GM23248 (cell line): ENCODE measurements at regions not wholly inside any gene's neighbourhood (a gene's known extent, or its start where the extent isn't known, plus 50 kb on each side); places are given as distances from the start of the nearest gene placed in this dataset.

Source experiments
- DNase-seq: peaks from one replicate; pipeline ENCODE4 v3.0.0-alpha.2; 2015
- H2AFZ ChIP-seq: fragments of 200-600 bp; sonication (generic); 2 replicates; pipeline ENCODE4 v1.6.1; 2016; ENCODE audit warnings: antibody characterized with exemption
- H3F3A ChIP-seq: fragments of 200-600 bp; sonication (generic); 2 replicates; pipeline ENCODE4 v1.6.1; 2016; ENCODE audit warnings: mild to moderate bottlenecking, antibody characterized with exemption, mixed run types; ENCODE audit not compliant: insufficient read depth
- H3K27ac ChIP-seq: fragments of 200-600 bp; sonication (generic); 2 replicates; pipeline ENCODE4 v1.5.1; 2016; ENCODE audit warnings: mild to moderate bottlenecking
- H3K27me3 ChIP-seq: fragments of 200-600 bp; sonication (generic); replicated peaks from 2 replicates; pipeline ENCODE4 v1.6.1; 2016; ENCODE audit warnings: mild to moderate bottlenecking; ENCODE audit not compliant: insufficient read depth
- H3K36me3 ChIP-seq: fragments of 200-600 bp; sonication (generic); 2 replicates; pipeline ENCODE4 v1.6.1; 2016; ENCODE audit warnings: low read depth, mild to moderate bottlenecking
- H3K4me1 ChIP-seq: fragments of 200-600 bp; sonication (generic); 2 replicates; pipeline ENCODE4 v1.6.1; 2016; ENCODE audit warnings: mild to moderate bottlenecking; ENCODE audit not compliant: insufficient read depth
- H3K4me2 ChIP-seq: fragments of 200-600 bp; sonication (generic); one replicate; pipeline ENCODE4 v1.6.1; 2016; ENCODE audit warnings: mild to moderate bottlenecking; ENCODE audit not compliant: unreplicated experiment
- H3K4me3 ChIP-seq: fragments of 200-600 bp; sonication (generic); 2 replicates; pipeline ENCODE4 v1.5.1; 2016; ENCODE audit warnings: mild to moderate bottlenecking
- H3K79me2 ChIP-seq: fragments of 200-600 bp; sonication (generic); 2 replicates; pipeline ENCODE4 v1.6.1; 2016; ENCODE audit warnings: mild to moderate bottlenecking; ENCODE audit not compliant: insufficient read depth
- H3K9ac ChIP-seq: fragments of 200-600 bp; sonication (generic); 2 replicates; pipeline ENCODE4 v1.6.1; 2016; ENCODE audit warnings: mild to moderate bottlenecking
- H3K9me2 ChIP-seq: fragments of 200-600 bp; sonication (generic); 2 replicates; pipeline ENCODE4 v1.6.1; 2016; ENCODE audit warnings: mixed run types, mild to moderate bottlenecking, moderate library complexity; ENCODE audit not compliant: insufficient read depth
- H3K9me3 ChIP-seq: fragments of 200-600 bp; sonication (generic); one replicate; pipeline ENCODE4 v1.6.1; 2017; ENCODE audit warnings: low read depth
- H4K20me1 ChIP-seq: fragments of 200-600 bp; sonication (generic); 2 replicates; pipeline ENCODE4 v1.6.0; 2016; ENCODE audit not compliant: insufficient read depth
- EZH2 ChIP-seq: fragments of 200-600 bp; sonication (generic); IDR thresholded peaks from 2 replicates; pipeline ENCODE4 v1.6.1; 2018; ENCODE audit warnings: antibody characterized with exemption, mild to moderate bottlenecking; ENCODE audit not compliant: insufficient read depth, poor library complexity, severe bottlenecking
- EZH2phosphoT487 ChIP-seq: fragments of 200-600 bp; sonication (generic); IDR thresholded peaks from 2 replicates; pipeline ENCODE4 v1.6.1; 2018; ENCODE audit warnings: antibody characterized with exemption, moderate library complexity, mild to moderate bottlenecking, low read depth; ENCODE audit not compliant: insufficient read depth
- WGBS, 2 experiments: methylation state at CpG; one replicate each; pipeline ENCODE4 v1.1.6; 2015 to 2017; ENCODE audit warnings: low lambda C conversion rate in 2 of 2, low coverage in 1 of 2; ENCODE audit errors: missing lambda C conversion rate in 2 of 2; 5-methylcytosine and 5-hydroxymethylcytosine counted together
- in situ Hi-C: fragments of 300-500 bp; cut with MboI; formaldehyde crosslinking; loops from 2 replicates; pipeline ENCODE4 v1.15.0; 2020

- Histone ChIP-seq H3K4me2 (no peak overlapping the region), H3F3A (peaks cover 12% of the 10 kb centered on the region; the same call in 1 of the 2 replicates), H3K27me3 (no peaks in the 10 kb centered on the region), H3K36me3 (no peaks in the 10 kb centered on the region), H3K27ac (no peak overlapping the region), H3K4me1 (peaks cover 20% of the 10 kb centered on the region), H3K9me3 (no peaks in the 10 kb centered on the region), H3K9me2 (no peaks in the 10 kb centered on the region), H2AFZ (no peak overlapping the region), H3K4me3 (no peak overlapping the region), H3K79me2 (no peaks in the 10 kb centered on the region), H4K20me1 (no peaks in the 10 kb centered on the region), H3K9ac (no peak overlapping the region)
- WGBS, 2 experiments = 11 to 13% methylated on average over 2 of the region's 2 CpGs
- TF ChIP-seq EZH2 (no peak), EZH2phosphoT487 (no peak)
- in situ Hi-C loops = loop anchor here (10.0 kb wide), 1 partner anchor 844 kb away; no protein-coding TSS in a partner anchor
- peak; percentile 68 for DNase-seq
Observed at GRCh38 chr12:88998421-88998820, 353.9 kb downstream of the DUSP6 start.

GRCh38 chr12:88996200-88996788, 356.0 kb downstream of the DUSP6 start:
- in situ Hi-C loops = loop anchor here (10.0 kb wide), 1 partner anchor 841 kb away; no protein-coding TSS in a partner anchor
- no peak for DNase-seq
- H2AFZ ChIP-seq = no peak overlapping the region

GRCh38 chr12:88994971-88995370, 357.3 kb downstream of the DUSP6 start:
- WGBS, 2 experiments = 44 to 45% methylated on average over 1 of the region's 1 CpG
- peaks cover 26% of the 10 kb centered on the region for H3K4me1 ChIP-seq
- no peaks in the 10 kb centered on the region for H3K27me3 ChIP-seq
- peaks cover 12% of the 10 kb centered on the region; the same call in 1 of the 2 replicates for H3F3A ChIP-seq
- no peaks in the 10 kb centered on the region for H3K79me2 ChIP-seq
- no peaks in the 10 kb centered on the region for H3K9me2 ChIP-seq
- in situ Hi-C loops = loop anchor here (10.0 kb wide), 1 partner anchor 840 kb away; no protein-coding TSS in a partner anchor
- peak overlapping the region; percentile 27 for H3K4me2 ChIP-seq
- H2AFZ ChIP-seq = 0 out of 2 replicates have a peak overlapping the region, but pooled peaks have one; percentile 12
- no peak overlapping the region for H3K4me3 ChIP-seq
- H3K36me3 ChIP-seq = no peaks in the 10 kb centered on the region
- H3K27ac ChIP-seq = 0 out of 2 replicates have a peak overlapping the region, but pooled peaks have one; percentile 2
- TF ChIP-seq EZH2 (no peak), EZH2phosphoT487 (no peak)
- no peaks in the 10 kb centered on the region for H4K20me1 ChIP-seq
- H3K9ac ChIP-seq = no peak overlapping the region
- no peaks in the 10 kb centered on the region for H3K9me3 ChIP-seq
- DNase-seq = peak; percentile 30

More at GRCh38 chr12:88996200-88996788, 356.0 kb downstream of the DUSP6 start:
- TF ChIP-seq EZH2phosphoT487 (no peak), EZH2 (no peak)
- 94 to 100% methylated on average over 2 of the region's 2 CpGs for WGBS, 2 experiments
- Histone ChIP-seq H3K9ac (no peak overlapping the region), H3K9me3 (no peaks in the 10 kb centered on the region), H3F3A (peaks cover 12% of the 10 kb centered on the region; the same call in 1 of the 2 replicates), H3K27me3 (no peaks in the 10 kb centered on the region), H4K20me1 (no peaks in the 10 kb centered on the region), H3K27ac (no peak overlapping the region), H3K79me2 (no peaks in the 10 kb centered on the region), H3K9me2 (no peaks in the 10 kb centered on the region), H3K4me2 (no peak overlapping the region), H3K4me3 (no peak overlapping the region), H3K36me3 (no peaks in the 10 kb centered on the region), H3K4me1 (peaks cover 26% of the 10 kb centered on the region)

GRCh38 chr12:88994537-88994936, 357.8 kb downstream of the DUSP6 start:
- WGBS, 2 experiments = 71 to 83% methylated on average over 2 of the region's 2 CpGs
- TF ChIP-seq EZH2 = no peak
- no peak for TF ChIP-seq EZH2phosphoT487
- DNase-seq = peak; percentile 38
- no peaks in the 10 kb centered on the region for H3K9me2 ChIP-seq
- peaks cover 12% of the 10 kb centered on the region; the same call in 1 of the 2 replicates for H3F3A ChIP-seq
- H3K9me3 ChIP-seq = no peaks in the 10 kb centered on the region
- no peaks in the 10 kb centered on the region for H3K36me3 ChIP-seq
- H3K4me1 ChIP-seq = peaks cover 26% of the 10 kb centered on the region
- H3K79me2 ChIP-seq = no peaks in the 10 kb centered on the region
- 0 out of 2 replicates have a peak overlapping the region, but pooled peaks have one; percentile 2 for H3K27ac ChIP-seq
- in situ Hi-C loops = loop anchor here (10.0 kb wide), 1 partner anchor 840 kb away; no protein-coding TSS in a partner anchor
- H3K9ac ChIP-seq = no peak overlapping the region
- peak overlapping the region; percentile 27 for H3K4me2 ChIP-seq
- H4K20me1 ChIP-seq = no peaks in the 10 kb centered on the region
- no peak overlapping the region for H3K4me3 ChIP-seq
- H2AFZ ChIP-seq = 0 out of 2 replicates have a peak overlapping the region, but pooled peaks have one; percentile 12
- H3K27me3 ChIP-seq = no peaks in the 10 kb centered on the region
